ENCODE measurements at regions not wholly inside any gene's neighbourhood (a gene's known extent, or its start where the extent isn't known, plus 50 kb on each side); places are given as distances from the start of the nearest gene placed in this dataset.

GRCh38 chr11:36779791-36780190 is 181.8 kb upstream of the RAG2 start:
- Histone ChIP-seq H3K4me3 (ENCODE audit: low read length) (no peak overlapping the region), H3K27me3 (ENCODE audit: control insufficient read depth, insufficient read depth) (no peaks in the 10 kb centered on the region), H3K9me3 (ENCODE audit: control insufficient read depth, low read length) (no peaks in the 10 kb centered on the region), H3K4me1 (ENCODE audit: control insufficient read depth, insufficient read depth, low read length) (no peaks in the 10 kb centered on the region), H3K27ac (ENCODE audit: low read length) (no peak overlapping the region)
- ATAC-seq (no peak), DNase-seq (no peak)
- intact Hi-C loops (cut with DNase I), result no loop called here
- 87% methylated on average over 3 of the region's 3 CpGs for WGBS

GRCh38 chr11:36777311-36777710 is 179.3 kb upstream of the RAG2 start:
- Histone ChIP-seq H3K4me3 (ENCODE audit: low read length) (no peak overlapping the region), H3K27ac (ENCODE audit: low read length) (no peak overlapping the region), H3K27me3 (ENCODE audit: control insufficient read depth, insufficient read depth) (no peaks in the 10 kb centered on the region), H3K9me3 (ENCODE audit: control insufficient read depth, low read length) (no peaks in the 10 kb centered on the region), H3K4me1 (ENCODE audit: control insufficient read depth, insufficient read depth, low read length) (no peaks in the 10 kb centered on the region)
- ATAC-seq, result no peak
- DNase-seq, result no peak
- WGBS, result 61% methylated on average over 2 of the region's 2 CpGs
- intact Hi-C loops (cut with DNase I), result no loop called here

GRCh38 chr11:36775756-36776155 is 177.7 kb upstream of the RAG2 start:
- Histone ChIP-seq H3K4me1 (ENCODE audit: control insufficient read depth, insufficient read depth, low read length) (no peaks in the 10 kb centered on the region), H3K9me3 (ENCODE audit: control insufficient read depth, low read length) (no peaks in the 10 kb centered on the region), H3K27ac (ENCODE audit: low read length) (no peak overlapping the region), H3K4me3 (ENCODE audit: low read length) (no peak overlapping the region), H3K27me3 (ENCODE audit: control insufficient read depth, insufficient read depth) (no peaks in the 10 kb centered on the region)
- no peak for ATAC-seq
- 86% methylated on average over 2 of the region's 2 CpGs for WGBS
- intact Hi-C loops (cut with DNase I), result no loop called here
- DNase-seq, result no peak

- no peak overlapping the region for H3K4me3 ChIP-seq (ENCODE audit: low read length)
- no peaks in the 10 kb centered on the region for H3K27me3 ChIP-seq (ENCODE audit: control insufficient read depth, insufficient read depth)
- no peaks in the 10 kb centered on the region for H3K9me3 ChIP-seq (ENCODE audit: control insufficient read depth, low read length)
- DNase-seq, result no peak
- intact Hi-C loops (cut with DNase I), result no loop called here
- H3K4me1 ChIP-seq (ENCODE audit: control insufficient read depth, insufficient read depth, low read length), result no peaks in the 10 kb centered on the region
- H3K27ac ChIP-seq (ENCODE audit: low read length), result no peak overlapping the region
- 65% methylated on average over 1 of the region's 1 CpG for WGBS
- no peak for ATAC-seq
Measured at GRCh38 chr11:36775130-36775529, 177.1 kb upstream of the RAG2 start.

- WGBS, result 67% methylated on average over 1 of the region's 1 CpG
- no peak overlapping the region for H3K4me3 ChIP-seq (ENCODE audit: low read length)
- ATAC-seq (no peak), DNase-seq (no peak)
- no peaks in the 10 kb centered on the region for H3K9me3 ChIP-seq (ENCODE audit: control insufficient read depth, low read length)
- H3K27me3 ChIP-seq (ENCODE audit: control insufficient read depth, insufficient read depth), result no peaks in the 10 kb centered on the region
- H3K4me1 ChIP-seq (ENCODE audit: control insufficient read depth, insufficient read depth, low read length), result no peaks in the 10 kb centered on the region
- no peak overlapping the region for H3K27ac ChIP-seq (ENCODE audit: low read length)
- intact Hi-C loops (cut with DNase I), result no loop called here
Measured at GRCh38 chr11:36774603-36775002, 176.6 kb upstream of the RAG2 start.

- ATAC-seq, result no peak
- no peaks in the 10 kb centered on the region for H3K4me1 ChIP-seq (ENCODE audit: control insufficient read depth, insufficient read depth, low read length)
- WGBS, result 12% methylated on average over 1 of the region's 1 CpG
- no peaks in the 10 kb centered on the region for H3K27me3 ChIP-seq (ENCODE audit: control insufficient read depth, insufficient read depth)
- no peak for DNase-seq
- H3K4me3 ChIP-seq (ENCODE audit: low read length), result no peak overlapping the region
- intact Hi-C loops (cut with DNase I), result no loop called here
- no peak overlapping the region for H3K27ac ChIP-seq (ENCODE audit: low read length)
- no peaks in the 10 kb centered on the region for H3K9me3 ChIP-seq (ENCODE audit: control insufficient read depth, low read length)
Measured at GRCh38 chr11:36763187-36763586, 165.2 kb upstream of the RAG2 start.

- intact Hi-C loops (cut with DNase I), result no loop called here
- Histone ChIP-seq H3K27ac (ENCODE audit: low read length) (no peak overlapping the region), H3K4me1 (ENCODE audit: control insufficient read depth, insufficient read depth, low read length) (no peaks in the 10 kb centered on the region), H3K27me3 (ENCODE audit: control insufficient read depth, insufficient read depth) (no peaks in the 10 kb centered on the region), H3K4me3 (ENCODE audit: low read length) (no peak overlapping the region), H3K9me3 (ENCODE audit: control insufficient read depth, low read length) (no peaks in the 10 kb centered on the region)
- DNase-seq (no peak), ATAC-seq (no peak)
Measured at GRCh38 chr11:36757075-36757474, 159.0 kb upstream of the RAG2 start.

- no peak overlapping the region for H3K27ac ChIP-seq (ENCODE audit: low read length)
- WGBS, result 73% methylated on average over 6 of the region's 6 CpGs
- intact Hi-C loops (cut with DNase I), result loop anchor here in 1 of 4 donors (5.0 kb wide), 1 partner anchor 187 kb away; the partner anchor contains the start of gene RAG1
- ATAC-seq (no peak), DNase-seq (no peak)
- no peaks in the 10 kb centered on the region for H3K4me1 ChIP-seq (ENCODE audit: control insufficient read depth, insufficient read depth, low read length)
- H3K4me3 ChIP-seq (ENCODE audit: low read length), result no peak overlapping the region
- H3K27me3 ChIP-seq (ENCODE audit: control insufficient read depth, insufficient read depth), result no peaks in the 10 kb centered on the region
- no peaks in the 10 kb centered on the region for H3K9me3 ChIP-seq (ENCODE audit: control insufficient read depth, low read length)
Measured at GRCh38 chr11:36753960-36754359, 155.9 kb upstream of the RAG2 start.

GRCh38 chr11:36751996-36752395 is 154.0 kb upstream of the RAG2 start:
- WGBS, result 69% methylated on average over 3 of the region's 3 CpGs

GRCh38 chr11:36751335-36751781 is 153.3 kb upstream of the RAG2 start:
- no peak overlapping the region for H3K4me3 ChIP-seq (ENCODE audit: low read length)
- H3K9me3 ChIP-seq (ENCODE audit: control insufficient read depth, low read length), result no peaks in the 10 kb centered on the region
- no peak for ATAC-seq
- WGBS, result 36% methylated on average over 4 of the region's 4 CpGs
- intact Hi-C loops (cut with DNase I), result loop anchor here in 1 of 4 donors (5.0 kb wide), 1 partner anchor 184 kb away; the partner anchor contains the start of gene RAG1
- no peaks in the 10 kb centered on the region for H3K27me3 ChIP-seq (ENCODE audit: control insufficient read depth, insufficient read depth)
- H3K4me1 ChIP-seq (ENCODE audit: control insufficient read depth, insufficient read depth, low read length), result no peaks in the 10 kb centered on the region
- H3K27ac ChIP-seq (ENCODE audit: low read length), result no peak overlapping the region
- DNase-seq, result no peak

More at GRCh38 chr11:36751996-36752395, 154.0 kb upstream of the RAG2 start:
- Histone ChIP-seq H3K4me3 (ENCODE audit: low read length) (no peak overlapping the region), H3K27me3 (ENCODE audit: control insufficient read depth, insufficient read depth) (no peaks in the 10 kb centered on the region), H3K4me1 (ENCODE audit: control insufficient read depth, insufficient read depth, low read length) (no peaks in the 10 kb centered on the region), H3K9me3 (ENCODE audit: control insufficient read depth, low read length) (no peaks in the 10 kb centered on the region), H3K27ac (ENCODE audit: low read length) (no peak overlapping the region)
- intact Hi-C loops (cut with DNase I), result loop anchor here in 1 of 4 donors (5.0 kb wide), 1 partner anchor 185 kb away; the partner anchor contains the start of gene RAG1
- DNase-seq (no peak), ATAC-seq (no peak)

GRCh38 chr11:36750349-36750748 is 152.3 kb upstream of the RAG2 start:
- Histone ChIP-seq H3K27me3 (ENCODE audit: control insufficient read depth, insufficient read depth) (no peaks in the 10 kb centered on the region), H3K4me3 (ENCODE audit: low read length) (no peak overlapping the region), H3K9me3 (ENCODE audit: control insufficient read depth, low read length) (no peaks in the 10 kb centered on the region), H3K27ac (ENCODE audit: low read length) (no peak overlapping the region), H3K4me1 (ENCODE audit: control insufficient read depth, insufficient read depth, low read length) (no peaks in the 10 kb centered on the region)
- ATAC-seq, result no peak
- no peak for DNase-seq
- WGBS, result 63% methylated on average over 1 of the region's 1 CpG
- intact Hi-C loops (cut with DNase I), result loop anchor here in 1 of 4 donors (5.0 kb wide), 1 partner anchor 183 kb away; the partner anchor contains the start of gene RAG1

- Histone ChIP-seq H3K4me3 (ENCODE audit: low read length) (no peak overlapping the region), H3K4me1 (ENCODE audit: control insufficient read depth, insufficient read depth, low read length) (no peaks in the 10 kb centered on the region), H3K27me3 (ENCODE audit: control insufficient read depth, insufficient read depth) (no peaks in the 10 kb centered on the region), H3K9me3 (ENCODE audit: control insufficient read depth, low read length) (no peaks in the 10 kb centered on the region), H3K27ac (ENCODE audit: low read length) (no peak overlapping the region)
- DNase-seq, result no peak
- no peak for ATAC-seq
- intact Hi-C loops (cut with DNase I), result loop anchor here in 2 of 4 donors (5.0 kb wide), 1 partner anchor 187 kb away; no protein-coding TSS in a partner anchor
- 65% methylated on average over 2 of the region's 2 CpGs for WGBS
Measured at GRCh38 chr11:36748836-36749235, 150.8 kb upstream of the RAG2 start.
